ENCODE measurements at regions not wholly inside any gene's neighbourhood (a gene's known extent, or its start where the extent isn't known, plus 50 kb on each side); places are given as distances from the start of the nearest gene placed in this dataset.

DNA sequence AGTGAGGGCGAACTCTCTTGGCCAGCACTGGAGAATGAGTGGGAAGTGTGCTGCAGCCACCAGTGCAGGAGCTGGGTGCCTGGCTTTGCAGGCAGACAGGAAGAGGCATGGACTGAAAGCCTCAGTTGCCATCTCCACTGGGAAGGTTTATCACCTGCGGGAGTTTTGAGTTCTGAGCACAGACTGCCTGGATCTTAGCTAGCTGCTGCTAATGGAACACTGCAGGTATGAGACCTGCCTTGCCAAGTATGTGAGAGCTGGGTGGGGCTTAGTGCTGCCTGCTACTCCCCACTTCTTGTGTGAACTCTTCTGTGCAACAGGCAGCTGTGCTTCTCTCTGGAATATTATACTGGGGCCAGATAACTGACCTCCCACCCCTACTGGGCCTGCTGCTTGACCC lies 424.1 kb downstream of the TLR4 start:
- Histone ChIP-seq H3K36me3 (no peaks in the 10 kb centered on the region), H3K9me3 (no peaks in the 10 kb centered on the region), H3K27me3 (no peaks in the 10 kb centered on the region), H3K4me1 (peaks cover 0 to 4% (median 0%) of the 10 kb centered on the region in 3 donors), H3K4me3 (no peak overlapping the region), H3K27ac (no peak overlapping the region)
- 59 to 61% methylated on average over 2 of the region's 2 CpGs for WGBS, 2 donors
- DNase-seq (no peak), FAIRE-seq (no peak), ATAC-seq (no peak)
- intact Hi-C loops (cut with DNase I): no loop called here
- TF ChIP-seq, protein P1, sequence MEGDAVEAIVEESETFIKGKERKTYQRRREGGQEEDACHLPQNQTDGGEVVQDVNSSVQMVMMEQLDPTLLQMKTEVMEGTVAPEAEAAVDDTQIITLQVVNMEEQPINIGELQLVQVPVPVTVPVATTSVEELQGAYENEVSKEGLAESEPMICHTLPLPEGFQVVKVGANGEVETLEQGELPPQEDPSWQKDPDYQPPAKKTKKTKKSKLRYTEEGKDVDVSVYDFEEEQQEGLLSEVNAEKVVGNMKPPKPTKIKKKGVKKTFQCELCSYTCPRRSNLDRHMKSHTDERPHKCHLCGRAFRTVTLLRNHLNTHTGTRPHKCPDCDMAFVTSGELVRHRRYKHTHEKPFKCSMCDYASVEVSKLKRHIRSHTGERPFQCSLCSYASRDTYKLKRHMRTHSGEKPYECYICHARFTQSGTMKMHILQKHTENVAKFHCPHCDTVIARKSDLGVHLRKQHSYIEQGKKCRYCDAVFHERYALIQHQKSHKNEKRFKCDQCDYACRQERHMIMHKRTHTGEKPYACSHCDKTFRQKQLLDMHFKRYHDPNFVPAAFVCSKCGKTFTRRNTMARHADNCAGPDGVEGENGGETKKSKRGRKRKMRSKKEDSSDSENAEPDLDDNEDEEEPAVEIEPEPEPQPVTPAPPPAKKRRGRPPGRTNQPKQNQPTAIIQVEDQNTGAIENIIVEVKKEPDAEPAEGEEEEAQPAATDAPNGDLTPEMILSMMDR (IDR thresholded peaks at IDR 0.05): no peak

DNA sequence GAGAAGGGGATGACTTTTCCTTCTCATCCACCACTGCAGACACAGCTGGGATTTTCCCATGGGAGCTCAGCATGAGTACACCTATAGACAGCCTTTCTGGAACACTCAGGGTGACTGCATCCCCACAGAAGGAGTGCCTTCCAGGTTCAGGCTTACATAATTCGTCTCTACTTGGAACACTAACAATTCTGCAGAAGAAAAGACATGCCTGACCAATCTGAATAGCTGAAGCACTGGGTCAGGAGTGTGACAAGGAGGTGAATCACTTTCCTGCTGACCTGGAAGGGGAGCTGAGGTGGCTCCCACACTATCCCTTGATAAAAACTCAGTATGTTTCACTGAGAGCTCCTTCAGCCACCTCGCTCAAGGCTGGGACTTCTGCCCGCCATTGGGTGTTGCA lies 425.3 kb downstream of the TLR4 start:
- FAIRE-seq: no peak
- no peak overlapping the region for H3K27ac ChIP-seq
- whole genome bisulfite sequencing, 2 donors: 44 to 69% methylated on average over 3 of the region's 3 CpGs
- DNase-seq: no peak
- no peak for ATAC-seq
- TF ChIP-seq, protein P1 (IDR thresholded peaks at IDR 0.05): no peak
- H3K4me3 ChIP-seq: no peak overlapping the region
- no peaks in the 10 kb centered on the region for H3K36me3 ChIP-seq
- H3K9me3 ChIP-seq: no peaks in the 10 kb centered on the region
- peaks cover 0 to 4% (median 0%) of the 10 kb centered on the region in 3 donors for H3K4me1 ChIP-seq
- no peaks in the 10 kb centered on the region for H3K27me3 ChIP-seq
- intact Hi-C loops (cut with DNase I): no loop called here

GRCh38 chr9:118148990-118149389 lies 444.8 kb downstream of the TLR4 start:
- no peaks in the 10 kb centered on the region for H3K9me3 ChIP-seq
- intact Hi-C loops (cut with DNase I): no loop called here
- no peaks in the 10 kb centered on the region for H3K4me1 ChIP-seq
- DNase-seq: no peak
- no peak for FAIRE-seq
- TF ChIP-seq, protein P1 (IDR thresholded peaks at IDR 0.05): no peak
- H3K4me3 ChIP-seq: no peak overlapping the region
- ATAC-seq: no peak
- H3K27me3 ChIP-seq: no peaks in the 10 kb centered on the region
- WGBS, 2 donors: 84% methylated on average over 1 of the region's 1 CpG
- no peak overlapping the region for H3K27ac ChIP-seq
- H3K36me3 ChIP-seq: no peaks in the 10 kb centered on the region

- intact Hi-C loops (cut with DNase I): no loop called here
- no peak for FAIRE-seq
- Histone ChIP-seq H3K36me3 (no peaks in the 10 kb centered on the region), H3K27me3 (no peaks in the 10 kb centered on the region), H3K4me1 (no peaks in the 10 kb centered on the region), H3K9me3 (no peaks in the 10 kb centered on the region), H3K4me3 (no peak overlapping the region), H3K27ac (no peak overlapping the region)
- TF ChIP-seq, protein P1 (IDR thresholded peaks at IDR 0.05): no peak
- ATAC-seq: no peak
- 52 to 57% methylated on average over 6 of the region's 6 CpGs for WGBS, 2 donors
- DNase-seq: no peak
Observed at GRCh38 chr9:118156846-118157245, 452.6 kb downstream of the TLR4 start.

- intact Hi-C loops (cut with DNase I): no loop called here
Observed at GRCh38 chr9:118162716-118163115, 458.5 kb downstream of the TLR4 start.

More at GRCh38 chr9:118162716-118163115, 458.5 kb downstream of the TLR4 start:
- Histone ChIP-seq H3K9me3 (no peaks in the 10 kb centered on the region), H3K27me3 (no peaks in the 10 kb centered on the region), H3K27ac (no peak overlapping the region), H3K4me1 (no peaks in the 10 kb centered on the region), H3K36me3 (no peaks in the 10 kb centered on the region), H3K4me3 (no peak overlapping the region)
- no peak for DNase-seq
- TF ChIP-seq, protein P1 (IDR thresholded peaks at IDR 0.05): no peak
- WGBS, 2 donors: 47 to 59% methylated on average over 3 of the region's 3 CpGs
- ATAC-seq: no peak
- no peak for FAIRE-seq
